ENCODE measurements at regions not wholly inside any gene's neighbourhood (a gene's known extent, or its start where the extent isn't known, plus 50 kb on each side); places are given as distances from the start of the nearest gene placed in this dataset.

GRCh38 chr5:135158314-135158697 is 124.3 kb upstream of the PITX1 start:
- no peak for TF ChIP-seq CTCF (IDR thresholded peaks at IDR 0.05; ENCODE audit: insufficient read depth, low read depth, low read length)
- Histone ChIP-seq H3K36me3 (ENCODE audit: control insufficient read depth, insufficient read depth, low read length) (no peaks in the 10 kb centered on the region), H3K4me3 (ENCODE audit: low read depth, low read length) (no peak overlapping the region), H3K27me3 (ENCODE audit: control insufficient read depth, insufficient read depth, low read length) (peaks cover 6% of the 10 kb centered on the region)
- ChIA-PET CTCF (no interaction called here), POLR2A (no interaction called here)
- no peak for DNase-seq (ENCODE audit: low read depth)

GRCh38 chr5:135157421-135158313 is 123.6 kb upstream of the PITX1 start:
- TF ChIP-seq CTCF (IDR thresholded peaks at IDR 0.05; ENCODE audit: insufficient read depth, low read depth, low read length), result no peak
- DNase-seq (ENCODE audit: low read depth), result no peak
- Histone ChIP-seq H3K27me3 (ENCODE audit: control insufficient read depth, insufficient read depth, low read length) (peaks cover 3% of the 10 kb centered on the region), H3K4me3 (ENCODE audit: low read depth, low read length) (no peak overlapping the region), H3K36me3 (ENCODE audit: control insufficient read depth, insufficient read depth, low read length) (no peaks in the 10 kb centered on the region)
- CTCF ChIA-PET, result no interaction called here
- POLR2A ChIA-PET, result no interaction called here

GRCh38 chr5:135156715-135157404 is 122.8 kb upstream of the PITX1 start:
- POLR2A ChIA-PET, result no interaction called here
- TF ChIP-seq CTCF (IDR thresholded peaks at IDR 0.05; ENCODE audit: insufficient read depth, low read depth, low read length), result no peak
- CTCF ChIA-PET, result no interaction called here

GRCh38 chr5:135156337-135156714 is 122.3 kb upstream of the PITX1 start:
- TF ChIP-seq CTCF (IDR thresholded peaks at IDR 0.05; ENCODE audit: insufficient read depth, low read depth, low read length), result no peak
- Histone ChIP-seq H3K27me3 (ENCODE audit: control insufficient read depth, insufficient read depth, low read length) (peaks cover 2% of the 10 kb centered on the region; the same call in 1 of the 2 replicates), H3K36me3 (ENCODE audit: control insufficient read depth, insufficient read depth, low read length) (no peaks in the 10 kb centered on the region), H3K4me3 (ENCODE audit: low read depth, low read length) (no peak overlapping the region)
- POLR2A ChIA-PET, result no interaction called here
- CTCF ChIA-PET, result interaction anchor here (0.8 kb wide), 1 partner anchor 127 kb away, joined by 3 read pairs; no protein-coding TSS in a partner anchor
- DNase-seq (ENCODE audit: low read depth), result no peak

More at GRCh38 chr5:135156715-135157404, 122.8 kb upstream of the PITX1 start:
- no peaks in the 10 kb centered on the region for H3K36me3 ChIP-seq (ENCODE audit: control insufficient read depth, insufficient read depth, low read length)
- DNase-seq (ENCODE audit: low read depth), result no peak
- H3K27me3 ChIP-seq (ENCODE audit: control insufficient read depth, insufficient read depth, low read length), result peaks cover 2% of the 10 kb centered on the region; the same call in 1 of the 2 replicates
- no peak overlapping the region for H3K4me3 ChIP-seq (ENCODE audit: low read depth, low read length)

GRCh38 chr5:135155616-135156214 is 121.7 kb upstream of the PITX1 start:
- CTCF ChIA-PET, result interaction anchor here (0.8 kb wide), 1 partner anchor 127 kb away, joined by 3 read pairs; no protein-coding TSS in a partner anchor
- H3K36me3 ChIP-seq (ENCODE audit: control insufficient read depth, insufficient read depth, low read length), result no peaks in the 10 kb centered on the region
- POLR2A ChIA-PET, result no interaction called here
- no peak for TF ChIP-seq CTCF (IDR thresholded peaks at IDR 0.05; ENCODE audit: insufficient read depth, low read depth, low read length)
- H3K4me3 ChIP-seq (ENCODE audit: low read depth, low read length), result no peak overlapping the region
- no peak for DNase-seq (ENCODE audit: low read depth)
- H3K27me3 ChIP-seq (ENCODE audit: control insufficient read depth, insufficient read depth, low read length), result peaks cover 2% of the 10 kb centered on the region; the same call in 1 of the 2 replicates

All from BJ (cell line).